Thoracic aorta (tissue), 2 donors: ENCODE measurements at regions not wholly inside any gene's neighbourhood (a gene's known extent, or its start where the extent isn't known, plus 50 kb on each side); places are given as distances from the start of the nearest gene placed in this dataset.
A peak's percentile ranks its signal among the peaks of the same experiment; 100 is the strongest.
"Not testable (repeated sequence)": the region's sequence is repeated elsewhere in the genome, so short reads cannot be mapped to it uniquely, and the experiment has no call there.

Source experiments
- ATAC-seq: fragments of 150-250 bp; one replicate; pipeline ENCODE4 v1.8.0; 2017; ENCODE audit warnings: low read depth; ENCODE audit not compliant: insufficient number of reproducible peaks, low FRiP score
- DNase-seq: peaks from one replicate; pipeline ENCODE4 v3.0.0-alpha.2; 2020; ENCODE audit warnings: low spot score
- H3K27ac ChIP-seq, 2 donors: fragments of 200-600 bp; sonication (generic); 1 replicate in 1 of 2; 2 replicates in 1 of 2; pipeline ENCODE4 v1.5.1; 2016; ENCODE audit warnings: mild to moderate bottlenecking in 2 of 2, moderate library complexity in 2 of 2
- H3K27me3 ChIP-seq: fragments of 200-600 bp; sonication (generic); replicated peaks from 2 replicates; pipeline ENCODE4 v1.6.0; 2016; ENCODE audit warnings: mild to moderate bottlenecking; ENCODE audit not compliant: insufficient read depth
- H3K36me3 ChIP-seq: fragments of 200-600 bp; sonication (generic); one replicate; pipeline ENCODE4 v1.5.1; 2016
- H3K4me1 ChIP-seq, 2 donors: fragments of 200-600 bp; sonication (generic); 1 replicate in 1 of 2; 2 replicates in 1 of 2; pipeline versions ENCODE4 v1.5.1 to v1.6.0; 2016; ENCODE audit warnings: low read depth in 2 of 2, mild to moderate bottlenecking in 1 of 2; ENCODE audit not compliant: control insufficient read depth in 1 of 2
- H3K4me3 ChIP-seq: fragments of 200-600 bp; sonication (generic); 2 replicates; pipeline ENCODE4 v1.5.1; 2016; ENCODE audit warnings: mild to moderate bottlenecking
- H3K9me3 ChIP-seq: fragments of 200-600 bp; sonication (generic); 2 replicates; pipeline ENCODE4 v1.5.1; 2016

DNA sequence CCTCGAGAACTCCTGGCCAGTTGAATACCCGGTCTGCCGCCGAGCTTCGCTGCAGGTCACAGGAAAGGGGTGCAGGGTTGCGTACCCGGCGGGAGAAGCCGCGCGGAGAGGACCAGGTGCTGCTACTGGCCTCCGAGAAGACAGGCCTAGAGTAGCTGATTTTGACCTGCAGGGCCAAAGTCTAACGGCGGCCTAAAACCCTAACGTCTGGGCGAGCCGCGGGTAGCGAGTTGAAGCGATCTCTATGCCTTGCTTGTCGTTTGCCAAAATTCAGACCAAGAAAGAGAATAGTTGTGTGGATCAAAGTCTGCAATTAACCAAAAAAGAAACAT is 133.2 kb downstream of the FAM72C start:
- H3K4me3 ChIP-seq, DNase-seq, ATAC-seq, H3K27me3 ChIP-seq, H3K9me3 ChIP-seq, H3K36me3 ChIP-seq, H3K27ac ChIP-seq, H3K4me1 ChIP-seq: not testable (repeated sequence)

DNA sequence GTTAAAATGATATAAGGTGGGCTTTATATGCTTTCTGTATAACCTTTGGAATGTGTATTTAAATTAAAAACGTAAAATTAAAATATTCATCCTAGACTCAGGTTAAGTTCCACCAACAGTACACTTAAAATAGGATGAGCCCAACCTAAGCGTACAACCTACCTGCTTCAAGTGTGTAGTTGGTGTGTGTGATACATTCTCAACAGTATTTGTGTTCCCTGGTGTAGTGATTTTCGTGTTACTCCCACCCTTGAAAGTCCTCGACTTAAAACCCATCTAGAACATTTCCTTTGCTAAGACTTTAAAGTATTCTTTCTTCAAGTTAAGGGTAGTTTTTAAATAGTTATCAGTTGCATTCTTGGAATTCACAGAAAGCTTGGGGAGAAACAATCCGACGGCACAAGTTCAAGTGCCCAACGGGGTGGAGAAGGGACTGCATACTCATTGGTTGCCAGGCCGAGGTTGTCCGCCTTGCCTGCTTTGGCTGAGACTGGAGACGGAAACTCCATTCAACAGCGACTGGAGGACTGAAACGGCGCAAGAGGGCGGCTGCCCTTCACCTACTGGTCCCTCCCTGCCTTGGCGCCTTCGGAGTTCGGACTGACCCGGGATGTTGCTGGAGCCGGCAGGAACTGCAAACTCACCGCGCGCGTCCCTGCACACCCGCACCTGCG is 133.7 kb downstream of the FAM72C start:
- H3K27ac ChIP-seq, ATAC-seq: not testable (repeated sequence)

GRCh38 chr1:143833376-143833775 is 138.4 kb downstream of the FAM72C start:
- DNase-seq, H3K36me3 ChIP-seq, H3K4me1 ChIP-seq, H3K27ac ChIP-seq, H3K27me3 ChIP-seq, H3K9me3 ChIP-seq, H3K4me3 ChIP-seq, ATAC-seq: not testable (repeated sequence)

More for the DNA sequence above, 133.7 kb downstream of the FAM72C start:
- DNase-seq, H3K9me3 ChIP-seq, H3K27me3 ChIP-seq, H3K4me3 ChIP-seq, H3K4me1 ChIP-seq, H3K36me3 ChIP-seq: not testable (repeated sequence)

DNA sequence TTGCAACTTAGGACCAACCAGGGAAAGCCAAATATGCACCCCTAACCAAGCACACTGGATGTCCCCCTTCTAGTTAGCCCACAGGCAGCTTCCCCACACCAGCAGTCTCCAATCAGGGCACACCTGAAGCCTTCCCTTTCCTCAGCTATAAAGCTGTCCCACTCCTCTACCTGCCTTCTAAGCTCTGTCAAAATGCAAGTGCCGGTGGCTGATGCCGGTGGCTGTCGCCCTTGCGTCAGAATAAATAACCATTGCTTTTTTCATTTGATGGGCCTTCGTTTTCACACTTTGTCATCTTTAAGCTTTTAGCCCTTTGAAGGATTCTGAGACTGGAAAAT is 139.4 kb downstream of the FAM72C start:
- not testable (repeated sequence) for H3K27me3 ChIP-seq, H3K4me3 ChIP-seq, H3K36me3 ChIP-seq, H3K4me1 ChIP-seq, DNase-seq, H3K9me3 ChIP-seq, H3K27ac ChIP-seq, ATAC-seq

- H3K4me1 ChIP-seq, DNase-seq, H3K27me3 ChIP-seq, H3K36me3 ChIP-seq, H3K9me3 ChIP-seq, ATAC-seq, H3K4me3 ChIP-seq, H3K27ac ChIP-seq: not testable (repeated sequence)
These were observed 140.1 kb downstream of the FAM72C start for GRCh38 chr1:143831479-143832378.

DNA sequence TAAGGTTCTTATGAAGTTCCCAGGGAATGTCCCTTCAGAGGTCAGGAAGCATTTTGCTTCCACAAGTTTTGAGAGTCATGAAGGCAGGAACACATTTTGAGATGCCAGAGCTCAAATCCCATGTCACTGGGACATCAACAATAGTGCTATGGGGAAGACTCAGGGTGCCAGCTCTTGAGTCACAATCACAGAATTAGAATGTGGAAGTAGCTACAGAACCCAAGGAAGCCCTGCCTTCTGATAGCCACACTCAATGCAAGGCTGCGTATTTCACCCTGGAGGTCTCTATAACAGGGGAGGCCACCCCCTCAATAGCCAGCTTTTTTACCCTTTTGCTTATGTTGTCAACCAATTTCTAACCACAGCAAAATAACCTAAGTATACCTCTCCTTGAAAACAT is 145.6 kb downstream of the FAM72C start:
- not testable (repeated sequence) for H3K36me3 ChIP-seq, ATAC-seq, H3K4me1 ChIP-seq, H3K4me3 ChIP-seq, H3K27ac ChIP-seq, H3K27me3 ChIP-seq, H3K9me3 ChIP-seq, DNase-seq

DNA sequence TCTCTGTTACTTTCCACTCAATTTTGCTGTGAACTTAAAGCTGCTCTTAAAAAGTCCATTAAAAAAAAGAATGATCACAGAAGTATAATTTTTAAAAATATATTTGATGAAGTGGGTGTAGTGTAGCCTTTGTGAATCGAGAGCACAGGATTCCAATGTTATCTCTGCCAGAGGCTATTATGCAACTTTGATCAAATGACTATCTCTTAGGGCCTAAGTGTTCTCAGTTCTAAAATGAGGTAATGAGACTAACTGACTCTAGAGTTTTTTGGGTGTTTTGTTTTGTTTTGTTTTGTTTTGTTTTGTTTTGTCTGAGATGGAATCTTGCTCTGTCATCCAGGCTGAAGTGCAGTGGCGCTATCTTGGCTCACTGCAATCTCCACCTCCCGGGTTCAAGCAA is 147.5 kb downstream of the FAM72C start:
- H3K27ac ChIP-seq, H3K4me3 ChIP-seq, H3K4me1 ChIP-seq, H3K27me3 ChIP-seq, H3K36me3 ChIP-seq, DNase-seq, ATAC-seq, H3K9me3 ChIP-seq: not testable (repeated sequence)

DNA sequence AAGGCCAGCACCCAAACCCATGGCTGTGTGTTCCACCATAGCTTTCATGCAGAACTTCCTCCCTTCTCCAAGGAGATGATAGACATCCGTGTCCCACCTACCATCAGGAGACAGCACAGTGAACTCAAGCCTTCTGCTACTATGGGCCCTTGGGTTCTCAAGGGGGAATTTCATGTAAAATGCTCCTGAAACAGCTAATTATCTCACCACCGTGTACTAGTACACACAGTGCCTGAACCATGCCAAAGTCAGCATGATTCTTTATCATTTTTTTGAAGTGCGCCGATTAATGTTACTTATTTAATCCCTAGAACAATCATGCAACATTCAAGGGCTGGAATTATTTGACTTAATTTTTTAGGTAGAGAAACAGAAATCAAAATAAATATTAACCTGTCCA is 151.7 kb downstream of the FAM72C start:
- H3K4me3 ChIP-seq, H3K9me3 ChIP-seq, H3K36me3 ChIP-seq, H3K27me3 ChIP-seq, H3K4me1 ChIP-seq, H3K27ac ChIP-seq, DNase-seq: not testable (repeated sequence)
- peak; percentile 22 for ATAC-seq

GRCh38 chr1:143816369-143816768 is 155.4 kb downstream of the FAM72C start:
- not testable (repeated sequence) for H3K27ac ChIP-seq, DNase-seq, H3K27me3 ChIP-seq, H3K9me3 ChIP-seq, H3K4me1 ChIP-seq, H3K36me3 ChIP-seq, H3K4me3 ChIP-seq, ATAC-seq

DNA sequence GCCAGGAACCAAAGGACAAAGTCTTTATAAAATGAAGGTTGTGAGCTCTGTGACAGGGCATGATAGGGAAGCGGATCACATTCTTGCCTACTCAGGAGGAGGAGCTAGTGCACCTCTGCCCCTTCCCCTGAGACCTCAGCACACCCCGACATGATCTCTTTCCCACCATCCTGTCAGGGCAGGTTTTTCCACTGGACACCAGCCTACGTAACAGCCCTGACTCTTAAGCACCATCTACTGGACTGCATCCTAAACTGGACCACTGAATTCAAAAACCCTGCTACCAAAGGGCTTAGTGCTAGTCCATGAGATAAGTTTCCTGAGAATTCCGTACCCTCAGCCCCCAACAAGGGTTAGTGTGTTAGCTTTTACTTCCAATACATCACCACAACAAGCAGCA is 166.4 kb downstream of the FAM72C start:
- not testable (repeated sequence) for H3K27me3 ChIP-seq, H3K27ac ChIP-seq, H3K9me3 ChIP-seq, H3K4me3 ChIP-seq, ATAC-seq, H3K4me1 ChIP-seq, H3K36me3 ChIP-seq, DNase-seq

- H3K36me3 ChIP-seq, H3K4me3 ChIP-seq, H3K27me3 ChIP-seq, H3K4me1 ChIP-seq, DNase-seq, ATAC-seq, H3K27ac ChIP-seq, H3K9me3 ChIP-seq: not testable (repeated sequence)
These were observed 167.0 kb downstream of the FAM72C start for GRCh38 chr1:143804707-143805356.

- H3K4me1 ChIP-seq, ATAC-seq, DNase-seq, H3K9me3 ChIP-seq, H3K36me3 ChIP-seq, H3K27ac ChIP-seq, H3K27me3 ChIP-seq: not testable (repeated sequence)
- H3K4me3 ChIP-seq, result peak overlapping the region; percentile 34
These were observed 167.8 kb downstream of the FAM72C start for GRCh38 chr1:143803927-143804411.
